HEK293 (cell line): ENCODE measurements at regions not wholly inside any gene's neighbourhood (a gene's known extent, or its start where the extent isn't known, plus 50 kb on each side); places are given as distances from the start of the nearest gene placed in this dataset.

ENCODE experiments used
- MYNN ChIP-seq: fragments of 450-650 bp; formaldehyde crosslinking; IDR thresholded peaks from 2 replicates; pipeline ENCODE4 v1.5.1; 2016; ENCODE audit warnings: missing biosample characterization, missing genetic modification characterization, borderline replicate concordance
- PBX3 ChIP-seq: sonication (generic); formaldehyde crosslinking; IDR thresholded peaks from 2 replicates; pipeline ENCODE4 v1.8.1; 2022; ENCODE audit warnings: mild to moderate bottlenecking, moderate library complexity, missing genetic modification reagents
- REPIN1 ChIP-seq: fragments of 450-650 bp; formaldehyde crosslinking; IDR thresholded peaks from 2 replicates; pipeline ENCODE4 v1.5.1; 2017; ENCODE audit warnings: missing biosample characterization, missing genetic modification characterization, low read depth
- ZBTB21 ChIP-seq: fragments of 450-650 bp; formaldehyde crosslinking; IDR thresholded peaks from 2 replicates; pipeline ENCODE4 v1.5.1; 2017; ENCODE audit warnings: missing biosample characterization, missing genetic modification characterization
- ZBTB7A ChIP-seq: fragments of 450-650 bp; formaldehyde crosslinking; IDR thresholded peaks from 2 replicates; pipeline ENCODE4 v1.5.1; 2016; ENCODE audit warnings: low read depth, missing biosample characterization, missing genetic modification characterization
- ZNF692 ChIP-seq: fragments of 450-650 bp; formaldehyde crosslinking; IDR thresholded peaks from 2 replicates; pipeline ENCODE4 v1.5.1; 2016; ENCODE audit warnings: missing biosample characterization, missing genetic modification characterization
- ZNF768 ChIP-seq: fragments of 450-650 bp; formaldehyde crosslinking; IDR thresholded peaks from 2 replicates; pipeline ENCODE4 v1.5.1; 2018; ENCODE audit warnings: missing biosample characterization, mild to moderate bottlenecking, missing genetic modification characterization
- ZNF776 ChIP-seq: fragments of 450-650 bp; formaldehyde crosslinking; IDR thresholded peaks from 2 replicates; pipeline ENCODE4 v1.5.0; 2017; ENCODE audit warnings: missing biosample characterization, missing genetic modification characterization, borderline replicate concordance
- TF ChIP-seq, protein P1 (sequence below): fragments of 450-650 bp; formaldehyde crosslinking; IDR thresholded peaks from 2 replicates; pipeline ENCODE4 v1.5.1; 2016; ENCODE audit warnings: missing biosample characterization, missing genetic modification characterization
- TF ChIP-seq, protein P2 (sequence below): fragments of 450-650 bp; formaldehyde crosslinking; IDR thresholded peaks from 2 replicates; pipeline ENCODE4 v1.5.1; 2016; ENCODE audit warnings: missing biosample characterization, missing genetic modification characterization
- TF ChIP-seq, protein P3 (sequence below): fragments of 450-650 bp; formaldehyde crosslinking; IDR thresholded peaks from 2 replicates; pipeline ENCODE4 v1.5.1; 2017; ENCODE audit warnings: missing biosample characterization, missing genetic modification characterization

DNA sequence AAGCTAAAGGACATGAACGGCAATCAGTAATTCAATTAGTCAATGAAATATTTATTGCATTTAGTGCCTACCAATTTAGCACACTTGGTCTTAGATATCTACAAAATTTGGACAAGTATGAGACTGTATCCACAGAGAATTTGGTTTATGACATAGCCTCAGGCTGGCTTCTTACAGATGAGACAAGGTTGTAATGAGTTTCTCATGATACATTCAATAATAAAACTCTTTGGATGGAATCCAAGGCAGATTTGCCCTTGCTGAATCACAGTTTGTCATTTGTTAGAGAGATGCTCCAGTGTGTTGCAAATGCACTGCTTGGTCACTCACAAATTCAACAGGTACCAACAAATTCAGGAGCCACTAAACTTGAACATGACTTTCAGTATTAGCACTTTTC lies 162.5 kb downstream of the GPR37 start:
- TF ChIP-seq, protein P1, sequence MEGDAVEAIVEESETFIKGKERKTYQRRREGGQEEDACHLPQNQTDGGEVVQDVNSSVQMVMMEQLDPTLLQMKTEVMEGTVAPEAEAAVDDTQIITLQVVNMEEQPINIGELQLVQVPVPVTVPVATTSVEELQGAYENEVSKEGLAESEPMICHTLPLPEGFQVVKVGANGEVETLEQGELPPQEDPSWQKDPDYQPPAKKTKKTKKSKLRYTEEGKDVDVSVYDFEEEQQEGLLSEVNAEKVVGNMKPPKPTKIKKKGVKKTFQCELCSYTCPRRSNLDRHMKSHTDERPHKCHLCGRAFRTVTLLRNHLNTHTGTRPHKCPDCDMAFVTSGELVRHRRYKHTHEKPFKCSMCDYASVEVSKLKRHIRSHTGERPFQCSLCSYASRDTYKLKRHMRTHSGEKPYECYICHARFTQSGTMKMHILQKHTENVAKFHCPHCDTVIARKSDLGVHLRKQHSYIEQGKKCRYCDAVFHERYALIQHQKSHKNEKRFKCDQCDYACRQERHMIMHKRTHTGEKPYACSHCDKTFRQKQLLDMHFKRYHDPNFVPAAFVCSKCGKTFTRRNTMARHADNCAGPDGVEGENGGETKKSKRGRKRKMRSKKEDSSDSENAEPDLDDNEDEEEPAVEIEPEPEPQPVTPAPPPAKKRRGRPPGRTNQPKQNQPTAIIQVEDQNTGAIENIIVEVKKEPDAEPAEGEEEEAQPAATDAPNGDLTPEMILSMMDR (tag by site-specific recombination): no peak
- TF ChIP-seq ZBTB7A (tag by site-specific recombination): no peak
- no peak for TF ChIP-seq ZNF692 (tag by site-specific recombination)
- TF ChIP-seq, protein P2, sequence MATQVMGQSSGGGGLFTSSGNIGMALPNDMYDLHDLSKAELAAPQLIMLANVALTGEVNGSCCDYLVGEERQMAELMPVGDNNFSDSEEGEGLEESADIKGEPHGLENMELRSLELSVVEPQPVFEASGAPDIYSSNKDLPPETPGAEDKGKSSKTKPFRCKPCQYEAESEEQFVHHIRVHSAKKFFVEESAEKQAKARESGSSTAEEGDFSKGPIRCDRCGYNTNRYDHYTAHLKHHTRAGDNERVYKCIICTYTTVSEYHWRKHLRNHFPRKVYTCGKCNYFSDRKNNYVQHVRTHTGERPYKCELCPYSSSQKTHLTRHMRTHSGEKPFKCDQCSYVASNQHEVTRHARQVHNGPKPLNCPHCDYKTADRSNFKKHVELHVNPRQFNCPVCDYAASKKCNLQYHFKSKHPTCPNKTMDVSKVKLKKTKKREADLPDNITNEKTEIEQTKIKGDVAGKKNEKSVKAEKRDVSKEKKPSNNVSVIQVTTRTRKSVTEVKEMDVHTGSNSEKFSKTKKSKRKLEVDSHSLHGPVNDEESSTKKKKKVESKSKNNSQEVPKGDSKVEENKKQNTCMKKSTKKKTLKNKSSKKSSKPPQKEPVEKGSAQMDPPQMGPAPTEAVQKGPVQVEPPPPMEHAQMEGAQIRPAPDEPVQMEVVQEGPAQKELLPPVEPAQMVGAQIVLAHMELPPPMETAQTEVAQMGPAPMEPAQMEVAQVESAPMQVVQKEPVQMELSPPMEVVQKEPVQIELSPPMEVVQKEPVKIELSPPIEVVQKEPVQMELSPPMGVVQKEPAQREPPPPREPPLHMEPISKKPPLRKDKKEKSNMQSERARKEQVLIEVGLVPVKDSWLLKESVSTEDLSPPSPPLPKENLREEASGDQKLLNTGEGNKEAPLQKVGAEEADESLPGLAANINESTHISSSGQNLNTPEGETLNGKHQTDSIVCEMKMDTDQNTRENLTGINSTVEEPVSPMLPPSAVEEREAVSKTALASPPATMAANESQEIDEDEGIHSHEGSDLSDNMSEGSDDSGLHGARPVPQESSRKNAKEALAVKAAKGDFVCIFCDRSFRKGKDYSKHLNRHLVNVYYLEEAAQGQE (tag by site-specific recombination): no peak
- TF ChIP-seq ZNF776 (tag by site-specific recombination): no peak
- TF ChIP-seq MYNN (tag by site-specific recombination): no peak
- TF ChIP-seq PBX3 (CRISPR knock-in tag): no peak
- TF ChIP-seq, protein P3, sequence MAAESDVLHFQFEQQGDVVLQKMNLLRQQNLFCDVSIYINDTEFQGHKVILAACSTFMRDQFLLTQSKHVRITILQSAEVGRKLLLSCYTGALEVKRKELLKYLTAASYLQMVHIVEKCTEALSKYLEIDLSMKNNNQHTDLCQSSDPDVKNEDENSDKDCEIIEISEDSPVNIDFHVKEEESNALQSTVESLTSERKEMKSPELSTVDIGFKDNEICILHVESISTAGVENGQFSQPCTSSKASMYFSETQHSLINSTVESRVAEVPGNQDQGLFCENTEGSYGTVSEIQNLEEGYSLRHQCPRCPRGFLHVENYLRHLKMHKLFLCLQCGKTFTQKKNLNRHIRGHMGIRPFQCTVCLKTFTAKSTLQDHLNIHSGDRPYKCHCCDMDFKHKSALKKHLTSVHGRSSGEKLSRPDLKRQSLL: no peak
- TF ChIP-seq ZNF768 (tag by site-specific recombination): no peak
- no peak for TF ChIP-seq ZBTB21 (tag by site-specific recombination)
- no peak for TF ChIP-seq REPIN1 (tag by site-specific recombination)
